ENCODE measurements at regions not wholly inside any gene's neighbourhood (a gene's known extent, or its start where the extent isn't known, plus 50 kb on each side); places are given as distances from the start of the nearest gene placed in this dataset.
A peak's percentile ranks its signal among the peaks of the same experiment; 100 is the strongest.
"Not testable (repeated sequence)": the region's sequence is repeated elsewhere in the genome, so short reads cannot be mapped to it uniquely, and the experiment has no call there.

DNA sequence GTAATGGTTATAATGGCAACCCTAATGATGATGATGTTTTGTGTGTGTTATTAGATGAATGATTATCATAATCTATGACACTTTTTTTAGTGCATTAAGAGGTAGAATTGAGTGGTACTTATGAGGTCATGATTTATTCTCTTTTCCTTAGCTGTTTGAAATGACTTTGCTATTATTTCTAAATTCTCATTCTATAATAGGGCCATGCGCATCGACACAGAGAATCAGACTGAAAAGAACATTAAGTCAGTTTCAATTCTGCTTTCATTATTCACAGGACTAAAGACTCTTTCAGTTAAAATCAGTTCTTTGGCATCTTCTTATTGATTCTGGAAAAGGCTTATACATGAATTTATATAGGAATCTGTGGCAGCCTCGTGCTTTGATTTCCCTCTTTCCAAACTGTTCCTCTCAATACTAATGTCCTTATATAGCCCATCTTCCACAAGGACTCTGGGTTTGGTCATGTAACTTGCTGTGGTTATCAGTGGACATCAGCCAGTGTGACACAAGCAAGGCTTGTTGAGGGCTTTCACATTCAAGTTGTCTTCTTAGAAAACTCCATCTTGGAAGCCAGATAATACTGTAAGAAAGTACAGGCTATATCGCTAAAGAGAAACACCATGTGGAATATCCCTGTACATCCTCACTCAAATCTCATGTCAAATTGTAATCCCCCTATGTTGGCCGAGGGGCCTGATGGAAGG lies 140.3 kb upstream of the CHD1 start:
- DNase-seq: no peak

GRCh38 chr5:99063737-99064136 lies 134.9 kb upstream of the CHD1 start:
- DNase-seq: no peak

- no peak for DNase-seq
Measured at GRCh38 chr5:99061711-99062110, 132.9 kb upstream of the CHD1 start.

DNA sequence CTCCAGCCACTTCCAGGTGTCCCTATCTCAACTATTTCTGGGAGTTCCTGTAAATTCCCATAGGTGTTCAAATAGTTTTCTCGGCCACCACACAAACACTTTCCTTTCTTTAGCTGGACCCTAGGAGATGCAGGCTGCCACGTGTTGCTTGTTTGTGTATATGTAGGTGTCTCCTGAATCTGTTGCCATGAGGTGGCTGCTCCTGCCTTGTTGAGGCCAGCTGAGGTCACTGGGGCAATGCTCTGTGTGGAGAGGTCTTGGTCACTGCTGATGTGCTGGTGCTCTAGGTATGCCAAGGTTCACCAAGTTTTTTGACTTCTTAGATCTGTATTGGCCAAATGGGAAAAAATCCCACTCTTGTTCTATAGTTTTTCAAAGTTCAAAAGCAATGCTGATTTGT lies 132.5 kb upstream of the CHD1 start:
- no peak for DNase-seq

DNA sequence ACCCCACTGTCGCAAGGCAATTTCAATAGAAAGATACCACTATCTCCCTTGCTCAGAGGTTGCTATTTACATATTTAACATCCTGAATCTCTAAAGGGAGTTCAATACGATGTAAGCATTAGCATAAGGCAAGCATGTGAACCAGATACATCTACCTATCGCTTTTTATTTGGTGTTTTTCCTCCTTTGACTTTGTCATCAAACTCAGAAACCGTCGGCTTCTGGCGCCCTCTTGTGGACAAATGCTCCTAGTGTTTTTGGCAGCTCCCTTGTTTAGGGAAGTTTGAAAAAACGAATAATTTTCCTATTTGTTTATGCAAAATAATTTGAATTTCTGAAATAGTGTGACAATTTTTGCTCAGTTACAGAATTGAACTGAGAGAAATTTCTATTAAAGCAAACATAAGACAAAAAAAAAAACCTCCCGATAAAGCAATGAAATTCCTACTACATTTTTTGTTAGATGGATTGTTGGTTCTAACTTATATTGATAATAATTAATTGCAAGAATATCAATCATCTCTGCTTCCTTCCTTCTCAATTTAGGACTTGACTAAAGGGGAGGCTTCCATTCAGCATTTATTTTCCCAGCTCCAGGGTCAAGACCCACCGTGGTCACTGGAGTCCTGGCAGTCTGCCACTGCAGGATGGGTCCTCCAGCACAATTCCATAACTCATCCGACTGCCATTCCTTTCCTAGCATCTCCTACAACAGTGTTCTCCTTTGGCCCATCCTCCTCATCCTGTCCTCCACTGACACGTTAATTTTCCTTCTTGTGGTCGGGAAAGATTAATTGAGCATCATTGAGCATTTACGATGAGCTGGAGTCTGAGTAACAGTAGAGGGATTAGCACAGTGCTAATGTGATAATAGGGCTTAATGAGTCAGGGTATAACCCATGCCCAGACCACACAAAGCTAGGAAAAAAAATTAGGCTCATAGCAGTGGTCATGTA lies 131.8 kb upstream of the CHD1 start:
- DNase-seq: peak in 47 of 58 donors; percentile 1 to 83 (median 19)

DNA sequence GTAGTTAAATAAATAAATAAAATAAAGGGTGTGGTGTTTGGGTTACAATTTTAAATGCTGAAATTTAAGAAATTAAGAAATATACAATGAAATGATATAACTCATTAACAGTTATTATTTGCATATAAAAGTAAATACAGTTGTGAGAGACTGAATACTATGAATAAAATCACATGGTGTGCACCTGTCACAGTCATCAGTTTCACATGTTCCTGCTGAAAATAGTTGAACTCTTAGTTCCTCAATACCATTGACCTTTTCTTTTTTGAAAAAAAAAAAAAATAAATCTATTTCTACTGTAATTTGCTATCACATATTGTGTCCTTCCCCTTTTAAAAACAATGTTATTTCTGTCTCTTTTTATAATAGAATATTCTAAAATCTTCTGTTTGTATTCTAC lies 130.9 kb upstream of the CHD1 start:
- DNase-seq: no peak

DNA sequence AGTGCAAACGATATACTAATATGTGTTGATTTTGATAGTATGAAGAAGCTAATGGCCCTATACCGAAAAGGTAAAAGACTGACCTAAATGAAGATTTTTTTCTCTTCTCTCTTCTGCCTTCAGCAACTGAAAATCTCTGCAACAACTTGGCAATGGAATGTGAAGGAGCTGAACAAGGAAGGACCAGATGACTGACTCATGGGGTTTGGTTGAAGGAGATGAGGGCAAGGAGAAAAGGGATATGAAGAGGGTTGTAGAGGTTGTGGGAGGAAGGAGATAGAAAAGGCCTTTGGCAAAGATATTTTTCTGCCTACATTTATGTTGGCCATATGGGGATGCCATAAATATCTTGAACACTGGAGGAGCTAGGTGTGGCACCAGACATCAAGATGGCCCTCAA lies 129.7 kb upstream of the CHD1 start:
- no peak for DNase-seq

GRCh38 chr5:99054972-99055371 lies 126.2 kb upstream of the CHD1 start:
- DNase-seq: no peak

DNA sequence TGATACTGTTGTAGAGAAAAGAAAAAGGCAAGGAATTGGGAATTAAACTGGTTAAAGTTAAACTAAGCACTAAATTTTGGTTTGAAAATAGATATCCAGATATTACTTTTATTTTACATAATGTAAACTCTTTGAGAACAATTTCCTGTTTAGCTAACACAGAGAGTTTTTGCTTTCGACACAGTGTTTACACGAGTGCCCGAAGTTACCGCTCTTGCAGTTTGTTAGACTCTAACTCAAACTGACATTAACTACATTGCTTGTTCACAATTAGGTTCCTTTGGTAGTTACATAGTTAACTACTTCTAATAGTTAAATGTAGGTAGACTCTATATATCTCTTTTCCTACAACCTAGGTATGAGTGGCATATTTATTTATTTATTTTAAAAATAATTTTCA lies 117.1 kb upstream of the CHD1 start:
- DNase-seq: no peak

GRCh38 chr5:99043257-99043656 lies 114.5 kb upstream of the CHD1 start:
- DNase-seq: not testable (repeated sequence)

DNA sequence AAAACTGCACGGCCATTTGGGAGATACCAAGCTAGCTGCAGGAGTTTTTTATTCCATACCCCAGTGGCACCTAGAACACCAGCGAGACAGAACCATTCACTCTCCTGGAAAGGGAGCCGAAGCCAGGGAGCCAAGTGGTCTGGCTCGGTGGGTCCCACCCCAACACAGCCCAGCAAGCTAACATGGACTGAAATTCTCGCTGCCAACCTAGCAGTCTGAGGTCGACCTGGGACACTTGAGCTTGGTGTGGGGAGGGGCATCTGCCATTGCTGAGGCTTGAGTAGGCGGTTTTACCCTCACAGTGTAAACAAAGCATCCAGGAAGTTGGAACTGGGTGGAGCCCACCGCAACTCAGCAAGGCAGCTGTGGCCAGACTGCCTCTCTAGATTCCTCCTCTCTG lies 108.9 kb upstream of the CHD1 start:
- DNase-seq: no peak

GRCh38 chr5:99035942-99036341 lies 107.1 kb upstream of the CHD1 start:
- DNase-seq: no peak

DNA sequence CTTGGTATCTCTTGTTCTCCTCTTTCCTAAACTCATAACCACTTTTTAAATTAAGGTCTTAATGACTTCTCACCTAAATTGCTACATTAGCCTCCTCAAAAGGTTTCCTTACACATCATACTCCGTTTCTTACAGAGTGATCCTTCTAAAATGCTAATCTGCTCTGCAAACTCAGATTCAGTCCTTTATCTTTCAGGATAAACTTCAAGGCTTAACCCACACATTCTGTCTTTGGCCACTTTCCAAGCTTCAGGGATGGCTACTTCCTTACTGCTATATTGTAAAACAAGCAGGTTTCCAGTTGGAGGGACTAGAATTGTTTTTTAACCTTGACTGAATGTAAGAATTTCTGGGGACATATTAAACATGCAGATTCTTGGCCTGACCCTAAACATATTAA lies 105.5 kb upstream of the CHD1 start:
- DNase-seq: peak in 1 of 58 donors; percentile 26

GRCh38 chr5:99033014-99033900 lies 104.5 kb upstream of the CHD1 start:
- no peak for DNase-seq

DNA sequence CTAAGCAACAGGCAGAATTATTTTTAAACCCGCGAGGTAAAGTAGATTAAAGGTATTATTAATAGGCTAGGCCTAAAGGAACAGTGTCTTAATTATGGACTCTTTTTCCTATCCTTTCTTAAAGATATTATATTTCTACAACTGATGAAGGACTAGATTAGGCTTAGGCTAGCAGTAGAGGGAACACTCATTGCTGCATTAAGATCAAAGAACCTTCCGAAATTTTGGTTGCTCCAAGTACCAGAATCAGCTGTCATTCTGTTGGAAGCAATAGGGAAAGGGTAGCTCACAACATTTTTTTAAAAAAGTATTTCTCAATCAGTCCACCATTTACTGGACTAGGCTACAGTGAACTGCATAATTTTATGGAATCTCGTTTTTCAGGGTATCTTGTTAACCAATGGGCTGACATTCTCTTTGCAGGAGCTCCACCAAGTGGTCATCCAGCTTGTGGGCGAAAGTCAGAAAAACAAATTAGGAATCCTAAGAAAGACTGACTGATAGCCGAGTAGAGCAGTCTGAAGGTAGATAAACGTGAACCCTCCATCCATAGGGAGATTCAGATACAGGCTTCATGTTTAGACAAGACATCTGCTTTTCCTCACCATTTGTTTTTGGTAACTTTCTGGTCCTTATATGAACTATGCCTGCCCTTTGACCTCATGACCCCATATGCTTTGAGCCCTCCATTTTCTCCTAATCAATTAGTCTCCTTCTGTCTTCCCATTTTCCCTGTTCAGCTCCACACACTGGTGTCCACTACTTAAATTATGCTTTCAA lies 103.6 kb upstream of the CHD1 start:
- peak in 39 of 58 donors; percentile 2 to 69 (median 24) for DNase-seq

GRCh38 chr5:99030906-99031440 lies 102.2 kb upstream of the CHD1 start:
- no peak for DNase-seq

GRCh38 chr5:99029172-99029571 lies 100.4 kb upstream of the CHD1 start:
- no peak for DNase-seq

GRCh38 chr5:99028170-99028569 lies 99.4 kb upstream of the CHD1 start:
- not testable (repeated sequence) for DNase-seq

- DNase-seq: no peak
Measured at GRCh38 chr5:99025298-99026045, 96.7 kb upstream of the CHD1 start.

DNA sequence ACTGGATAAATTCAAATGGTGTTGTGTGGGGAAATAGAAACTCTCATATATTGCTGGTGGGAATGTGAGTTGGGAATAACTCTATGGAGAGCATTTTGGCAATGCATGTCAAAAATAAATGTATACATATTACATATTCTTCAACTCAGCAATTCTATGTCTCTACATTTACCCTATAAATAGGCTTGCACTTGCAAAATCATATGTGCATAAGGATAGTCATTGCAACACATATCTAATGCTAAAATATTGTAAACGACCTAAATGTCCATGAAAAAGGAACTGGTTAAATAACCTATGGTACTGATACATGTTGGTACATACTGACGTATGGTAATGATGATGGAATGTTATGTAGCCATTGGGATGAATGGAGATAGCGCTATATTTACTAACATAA lies 94.5 kb upstream of the CHD1 start:
- no peak for DNase-seq

All from anterior cingulate cortex (tissue), 58 donors.